ENCODE measurements at regions not wholly inside any gene's neighbourhood (a gene's known extent, or its start where the extent isn't known, plus 50 kb on each side); places are given as distances from the start of the nearest gene placed in this dataset.

DNA sequence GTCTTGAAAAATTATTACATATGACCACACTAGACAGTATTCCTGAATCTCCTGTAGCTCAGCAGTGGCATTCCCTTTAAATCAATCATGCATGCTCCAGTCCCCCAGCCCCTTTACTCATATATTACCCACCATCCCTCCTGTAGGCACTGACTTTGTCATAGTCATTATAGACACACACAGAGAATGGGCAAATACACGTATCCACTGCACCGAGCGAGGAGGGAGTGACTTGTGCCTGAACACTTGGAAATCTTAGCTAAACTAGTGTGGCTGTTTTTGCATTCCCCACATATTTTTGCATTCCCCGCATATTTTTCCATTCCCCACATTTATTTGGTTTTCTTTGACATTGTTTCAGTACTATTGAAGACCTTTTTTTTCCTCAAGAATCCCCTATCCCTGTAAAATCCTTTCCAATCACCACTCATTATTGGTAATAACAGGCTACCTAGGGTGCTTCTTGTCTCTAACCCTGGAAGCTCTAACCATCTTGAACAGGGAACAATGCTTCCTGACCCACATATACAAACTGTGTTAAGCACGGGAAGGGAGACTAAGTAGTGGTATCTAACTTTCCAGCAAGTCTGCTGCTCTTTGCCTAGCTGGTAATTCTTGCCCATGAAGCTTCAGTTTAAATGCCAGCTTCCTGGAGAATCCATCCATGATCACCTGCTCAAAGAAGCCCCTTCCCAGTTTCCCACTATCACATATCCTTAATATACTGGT lies 534.4 kb upstream of the CAMK1G start:
- ATAC-seq (ENCODE audit: low read depth) (no peak), DNase-seq (ENCODE audit: low spot score) (no peak)
- Histone ChIP-seq H3K36me3 (ENCODE audit: low read depth) (no peaks in the 10 kb centered on the region), H3K27ac (ENCODE audit: poor library complexity, severe bottlenecking) (no peak overlapping the region), H3K4me1 (ENCODE audit: insufficient read depth, poor library complexity, severe bottlenecking) (peaks cover 7% of the 10 kb centered on the region), H3K9me3 (ENCODE audit: severe bottlenecking) (no peaks in the 10 kb centered on the region), H3K4me3 (ENCODE audit: severe bottlenecking) (no peak overlapping the region), H3K27me3 (ENCODE audit: insufficient read depth, poor library complexity, severe bottlenecking) (no peaks in the 10 kb centered on the region)
- TF ChIP-seq, protein P1, sequence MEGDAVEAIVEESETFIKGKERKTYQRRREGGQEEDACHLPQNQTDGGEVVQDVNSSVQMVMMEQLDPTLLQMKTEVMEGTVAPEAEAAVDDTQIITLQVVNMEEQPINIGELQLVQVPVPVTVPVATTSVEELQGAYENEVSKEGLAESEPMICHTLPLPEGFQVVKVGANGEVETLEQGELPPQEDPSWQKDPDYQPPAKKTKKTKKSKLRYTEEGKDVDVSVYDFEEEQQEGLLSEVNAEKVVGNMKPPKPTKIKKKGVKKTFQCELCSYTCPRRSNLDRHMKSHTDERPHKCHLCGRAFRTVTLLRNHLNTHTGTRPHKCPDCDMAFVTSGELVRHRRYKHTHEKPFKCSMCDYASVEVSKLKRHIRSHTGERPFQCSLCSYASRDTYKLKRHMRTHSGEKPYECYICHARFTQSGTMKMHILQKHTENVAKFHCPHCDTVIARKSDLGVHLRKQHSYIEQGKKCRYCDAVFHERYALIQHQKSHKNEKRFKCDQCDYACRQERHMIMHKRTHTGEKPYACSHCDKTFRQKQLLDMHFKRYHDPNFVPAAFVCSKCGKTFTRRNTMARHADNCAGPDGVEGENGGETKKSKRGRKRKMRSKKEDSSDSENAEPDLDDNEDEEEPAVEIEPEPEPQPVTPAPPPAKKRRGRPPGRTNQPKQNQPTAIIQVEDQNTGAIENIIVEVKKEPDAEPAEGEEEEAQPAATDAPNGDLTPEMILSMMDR (IDR thresholded peaks at IDR 0.05; ENCODE audit: poor library complexity, severe bottlenecking): no peak

DNA sequence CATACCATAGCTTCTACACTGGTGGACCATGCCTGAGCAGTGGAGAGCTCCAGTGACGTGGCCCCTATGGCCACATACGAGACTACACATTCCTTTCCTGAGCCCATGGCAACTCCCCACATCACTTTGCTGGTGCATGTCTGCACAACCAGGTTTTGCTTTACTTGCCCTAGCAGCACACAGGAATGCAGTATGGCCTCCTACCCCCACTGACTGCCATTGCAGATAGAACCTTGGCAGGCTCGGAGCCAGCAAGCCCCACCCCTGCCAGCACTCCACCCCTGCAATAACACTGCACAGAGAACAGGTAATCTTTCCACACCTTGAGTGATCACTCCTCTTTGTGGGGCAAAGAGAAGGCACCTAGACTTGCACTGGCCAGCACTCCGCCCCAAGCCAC lies 531.9 kb upstream of the CAMK1G start:
- no peaks in the 10 kb centered on the region for H3K9me3 ChIP-seq (ENCODE audit: severe bottlenecking)
- no peak overlapping the region for H3K4me3 ChIP-seq (ENCODE audit: severe bottlenecking)
- no peaks in the 10 kb centered on the region for H3K4me1 ChIP-seq (ENCODE audit: insufficient read depth, poor library complexity, severe bottlenecking)
- TF ChIP-seq, protein P1 (IDR thresholded peaks at IDR 0.05; ENCODE audit: poor library complexity, severe bottlenecking): no peak
- no peaks in the 10 kb centered on the region for H3K36me3 ChIP-seq (ENCODE audit: low read depth)
- ATAC-seq (ENCODE audit: low read depth) (no peak; the same call in 2 of the 3 replicates), DNase-seq (ENCODE audit: low spot score) (no peak)
- no peak overlapping the region for H3K27ac ChIP-seq (ENCODE audit: poor library complexity, severe bottlenecking)
- H3K27me3 ChIP-seq (ENCODE audit: insufficient read depth, poor library complexity, severe bottlenecking): no peaks in the 10 kb centered on the region

DNA sequence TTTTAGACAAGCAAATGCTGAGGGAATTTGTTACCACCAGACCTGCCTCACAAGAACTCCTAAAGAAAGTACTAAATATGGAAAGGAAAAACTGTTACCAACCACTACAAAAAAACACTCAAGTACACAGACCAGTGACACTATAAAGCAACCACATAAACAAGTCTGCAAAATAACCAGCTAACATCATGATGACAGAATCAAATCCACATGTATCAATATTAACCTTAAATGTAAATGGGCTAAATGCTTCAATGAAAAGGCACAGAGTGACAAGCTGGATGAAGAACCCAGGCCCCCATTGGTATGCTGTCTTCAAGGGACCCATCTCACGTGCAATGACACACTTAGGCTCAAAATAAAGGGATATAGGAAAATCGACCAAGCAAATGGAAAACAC lies 529.9 kb upstream of the CAMK1G start:
- DNase-seq (ENCODE audit: low spot score) (no peak), ATAC-seq (ENCODE audit: low read depth) (no peak)
- H3K27me3 ChIP-seq (ENCODE audit: insufficient read depth, poor library complexity, severe bottlenecking): no peaks in the 10 kb centered on the region
- TF ChIP-seq, protein P1 (IDR thresholded peaks at IDR 0.05; ENCODE audit: poor library complexity, severe bottlenecking): no peak
- H3K36me3 ChIP-seq (ENCODE audit: low read depth): no peaks in the 10 kb centered on the region
- no peaks in the 10 kb centered on the region for H3K9me3 ChIP-seq (ENCODE audit: severe bottlenecking)
- H3K4me3 ChIP-seq (ENCODE audit: severe bottlenecking): no peak overlapping the region
- no peak overlapping the region for H3K27ac ChIP-seq (ENCODE audit: poor library complexity, severe bottlenecking)
- no peaks in the 10 kb centered on the region for H3K4me1 ChIP-seq (ENCODE audit: insufficient read depth, poor library complexity, severe bottlenecking)

DNA sequence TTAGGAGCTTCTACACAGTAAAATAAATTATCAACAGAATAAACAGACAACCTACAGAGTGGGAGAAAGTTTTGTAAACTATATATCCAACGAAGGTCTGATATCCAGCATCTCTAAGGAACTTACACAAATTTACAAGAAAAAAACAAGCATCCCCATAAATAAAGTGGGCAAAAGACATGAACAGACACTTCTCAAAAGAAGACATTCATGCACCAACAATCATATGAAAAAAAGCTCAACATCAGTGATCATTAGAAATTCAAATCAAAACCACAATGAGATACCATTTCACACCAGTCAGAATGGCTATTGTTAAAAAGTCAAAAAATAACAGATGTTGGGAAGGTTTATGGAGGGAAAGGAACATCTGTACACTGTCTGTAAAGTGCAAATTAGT lies 526.4 kb upstream of the CAMK1G start:
- no peak overlapping the region for H3K4me3 ChIP-seq (ENCODE audit: severe bottlenecking)
- H3K9me3 ChIP-seq (ENCODE audit: severe bottlenecking): no peaks in the 10 kb centered on the region
- H3K4me1 ChIP-seq (ENCODE audit: insufficient read depth, poor library complexity, severe bottlenecking): no peaks in the 10 kb centered on the region
- no peaks in the 10 kb centered on the region for H3K27me3 ChIP-seq (ENCODE audit: insufficient read depth, poor library complexity, severe bottlenecking)
- TF ChIP-seq, protein P1 (IDR thresholded peaks at IDR 0.05; ENCODE audit: poor library complexity, severe bottlenecking): no peak
- ATAC-seq (ENCODE audit: low read depth) (no peak), DNase-seq (ENCODE audit: low spot score) (no peak)
- no peaks in the 10 kb centered on the region for H3K36me3 ChIP-seq (ENCODE audit: low read depth)
- H3K27ac ChIP-seq (ENCODE audit: poor library complexity, severe bottlenecking): no peak overlapping the region

DNA sequence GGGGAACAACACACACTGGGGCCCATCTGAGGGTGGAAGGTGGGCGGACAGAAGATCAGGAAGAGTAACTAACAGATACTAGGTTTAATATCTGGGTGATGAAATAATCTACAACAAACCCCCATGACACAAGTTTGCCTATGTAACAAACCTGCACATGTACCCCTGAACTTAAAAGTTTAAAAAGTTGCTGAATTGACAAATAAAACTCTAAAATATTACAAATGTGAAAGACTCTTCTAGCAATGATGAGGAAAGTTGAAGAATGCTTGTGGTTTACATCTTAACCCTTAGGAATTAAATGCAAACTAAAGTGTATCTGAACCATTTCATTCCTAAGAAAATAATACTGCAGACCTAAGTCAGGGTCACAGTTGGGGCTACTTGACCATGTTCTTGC lies 525.6 kb upstream of the CAMK1G start:
- DNase-seq (ENCODE audit: low spot score) (no peak), ATAC-seq (ENCODE audit: low read depth) (no peak)
- no peak overlapping the region for H3K4me3 ChIP-seq (ENCODE audit: severe bottlenecking)
- H3K27ac ChIP-seq (ENCODE audit: poor library complexity, severe bottlenecking): no peak overlapping the region
- no peaks in the 10 kb centered on the region for H3K27me3 ChIP-seq (ENCODE audit: insufficient read depth, poor library complexity, severe bottlenecking)
- TF ChIP-seq, protein P1 (IDR thresholded peaks at IDR 0.05; ENCODE audit: poor library complexity, severe bottlenecking): no peak
- no peaks in the 10 kb centered on the region for H3K9me3 ChIP-seq (ENCODE audit: severe bottlenecking)
- H3K4me1 ChIP-seq (ENCODE audit: insufficient read depth, poor library complexity, severe bottlenecking): no peaks in the 10 kb centered on the region
- H3K36me3 ChIP-seq (ENCODE audit: low read depth): no peaks in the 10 kb centered on the region

All from RWPE2 (cell line).